ENCODE measurements at regions not wholly inside any gene's neighbourhood (a gene's known extent, or its start where the extent isn't known, plus 50 kb on each side); places are given as distances from the start of the nearest gene placed in this dataset.
A peak's percentile ranks its signal among the peaks of the same experiment; 100 is the strongest.

GRCh38 chr2:150626934-150627411, 139.5 kb upstream of the RND3 start:
- TF ChIP-seq CTCF (conservative IDR thresholded peaks at IDR 0.05) = no peak
- H3K4me1 Mint-ChIP-seq = peaks cover 60% of the 10 kb centered on the region
- no peak overlapping the region for H3K4me3 Mint-ChIP-seq
- H3K27me3 Mint-ChIP-seq (ENCODE audit: low read depth) = no peaks in the 10 kb centered on the region
- peaks cover 11% of the 10 kb centered on the region for H3K9me3 Mint-ChIP-seq
- peaks cover 12% of the 10 kb centered on the region for H3K36me3 Mint-ChIP-seq (ENCODE audit: low read depth)
- DNase-seq (ENCODE audit: low read depth, low spot score) = no peak
- H3K27ac Mint-ChIP-seq (ENCODE audit: unreplicated experiment) = peak overlapping the region; percentile 82

GRCh38 chr2:150625741-150626140, 138.3 kb upstream of the RND3 start:
- H3K4me1 Mint-ChIP-seq = peaks cover 50% of the 10 kb centered on the region
- H3K4me3 Mint-ChIP-seq = no peak overlapping the region
- no peak for TF ChIP-seq CTCF (conservative IDR thresholded peaks at IDR 0.05)
- peaks cover 8% of the 10 kb centered on the region for H3K36me3 Mint-ChIP-seq (ENCODE audit: low read depth)
- DNase-seq (ENCODE audit: low read depth, low spot score) = no peak
- no peaks in the 10 kb centered on the region for H3K27me3 Mint-ChIP-seq (ENCODE audit: low read depth)
- H3K9me3 Mint-ChIP-seq = peaks cover 9% of the 10 kb centered on the region
- H3K27ac Mint-ChIP-seq (ENCODE audit: unreplicated experiment) = no peak overlapping the region

- no peaks in the 10 kb centered on the region for H3K27me3 Mint-ChIP-seq (ENCODE audit: low read depth)
- H3K4me3 Mint-ChIP-seq = no peak overlapping the region
- peaks cover 8% of the 10 kb centered on the region for H3K9me3 Mint-ChIP-seq
- no peak overlapping the region for H3K27ac Mint-ChIP-seq (ENCODE audit: unreplicated experiment)
- DNase-seq (ENCODE audit: low read depth, low spot score) = no peak
- no peak for TF ChIP-seq CTCF (conservative IDR thresholded peaks at IDR 0.05)
- peaks cover 49% of the 10 kb centered on the region for H3K4me1 Mint-ChIP-seq
- peaks cover 7% of the 10 kb centered on the region for H3K36me3 Mint-ChIP-seq (ENCODE audit: low read depth)
Observed at GRCh38 chr2:150625303-150625702, 137.8 kb upstream of the RND3 start.

GRCh38 chr2:150624001-150624401, 136.5 kb upstream of the RND3 start:
- H3K4me1 Mint-ChIP-seq = peaks cover 52% of the 10 kb centered on the region
- peak overlapping the region; percentile 45 for H3K4me3 Mint-ChIP-seq
- no peaks in the 10 kb centered on the region for H3K27me3 Mint-ChIP-seq (ENCODE audit: low read depth)
- no peak for DNase-seq (ENCODE audit: low read depth, low spot score)
- no peak for TF ChIP-seq CTCF (conservative IDR thresholded peaks at IDR 0.05)
- H3K9me3 Mint-ChIP-seq = peaks cover 8% of the 10 kb centered on the region
- peaks cover 7% of the 10 kb centered on the region for H3K36me3 Mint-ChIP-seq (ENCODE audit: low read depth)
- no peak overlapping the region for H3K27ac Mint-ChIP-seq (ENCODE audit: unreplicated experiment)

GRCh38 chr2:150621526-150622213, 134.2 kb upstream of the RND3 start:
- Mint-ChIP-seq H3K4me1 (peaks cover 49% of the 10 kb centered on the region), H3K27me3 (ENCODE audit: low read depth) (no peaks in the 10 kb centered on the region), H3K9me3 (peaks cover 13% of the 10 kb centered on the region), H3K27ac (ENCODE audit: unreplicated experiment) (no peak overlapping the region), H3K36me3 (ENCODE audit: low read depth) (peaks cover 7% of the 10 kb centered on the region), H3K4me3 (no peak overlapping the region)
- no peak for DNase-seq (ENCODE audit: low read depth, low spot score)
- TF ChIP-seq CTCF (conservative IDR thresholded peaks at IDR 0.05) = no peak

Data from neural crest cell (in vitro differentiated cells).